GM12864 (cell line): ENCODE measurements at regions not wholly inside any gene's neighbourhood (a gene's known extent, or its start where the extent isn't known, plus 50 kb on each side); places are given as distances from the start of the nearest gene placed in this dataset.
"Not testable (repeated sequence)": the region's sequence is repeated elsewhere in the genome, so short reads cannot be mapped to it uniquely, and the experiment has no call there.

Experiments used
- DNase-seq: peaks from one replicate; pipeline ENCODE4 v3.0.0-alpha.2; 2011; ENCODE audit warnings: low read depth
- H3K4me3 ChIP-seq: 2 replicates; pipeline ENCODE4 v1.5.1; 2011; ENCODE audit warnings: mild to moderate bottlenecking, low read depth, low read length, control low read depth
- CTCF ChIP-seq: IDR thresholded peaks from 2 replicates; pipeline ENCODE4 v1.5.1; 2011; ENCODE audit warnings: low read depth, mild to moderate bottlenecking, moderate library complexity, low read length, control low read depth, inconsistent platforms; ENCODE audit errors: missing control alignments

- DNase-seq = no peak
- H3K4me3 ChIP-seq = no peak overlapping the region
- no peak for TF ChIP-seq CTCF
Observed at GRCh38 chr9:104287253-104287878, 193.3 kb downstream of the SMC2 start.

GRCh38 chr9:104293877-104294276, 199.8 kb downstream of the SMC2 start:
- no peak for DNase-seq
- no peak overlapping the region for H3K4me3 ChIP-seq
- TF ChIP-seq CTCF = no peak

GRCh38 chr9:104300124-104300523, 203.9 kb upstream of the OR13F1 start:
- no peak overlapping the region for H3K4me3 ChIP-seq
- no peak for TF ChIP-seq CTCF
- DNase-seq = no peak

DNA sequence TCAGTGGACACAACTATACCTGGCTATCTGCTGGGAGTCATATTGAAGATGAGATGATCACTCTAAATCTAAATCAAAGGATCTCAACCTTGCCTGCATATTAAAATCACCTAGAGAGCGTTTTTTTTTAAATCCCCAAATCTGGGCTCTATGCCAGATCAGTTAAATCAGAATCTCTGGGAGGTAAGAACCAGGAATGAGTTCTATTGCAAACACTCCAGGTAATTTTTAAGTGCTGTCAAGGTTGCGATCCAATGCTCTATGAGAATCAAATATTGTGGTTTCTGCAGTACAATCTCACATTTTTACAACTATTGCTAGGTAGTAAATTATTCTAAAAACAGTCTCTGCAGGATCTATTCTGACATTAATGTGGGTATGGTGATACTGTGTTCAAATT, 202.3 kb upstream of the OR13F1 start:
- no peak for DNase-seq
- TF ChIP-seq CTCF = no peak
- H3K4me3 ChIP-seq = no peak overlapping the region

DNA sequence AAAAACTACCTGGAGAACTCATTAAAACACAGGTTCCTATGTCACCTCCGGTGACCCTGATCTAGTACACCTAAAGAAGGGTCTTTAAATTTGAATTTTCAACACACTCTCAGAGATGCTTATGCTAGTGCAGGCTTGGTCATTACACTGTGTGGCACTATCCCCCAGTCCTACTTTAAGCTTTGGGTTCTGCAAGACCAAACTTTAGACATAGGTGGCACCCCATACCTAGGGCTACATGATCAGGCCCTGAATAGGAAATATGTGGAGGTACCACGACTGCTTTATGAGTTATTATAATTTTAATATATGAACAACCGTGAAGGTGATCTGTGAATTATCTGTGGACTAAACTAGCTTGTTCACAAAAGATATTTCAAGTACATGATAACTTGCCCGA, 201.3 kb upstream of the OR13F1 start:
- no peak for DNase-seq
- no peak overlapping the region for H3K4me3 ChIP-seq
- no peak for TF ChIP-seq CTCF

GRCh38 chr9:104304925-104305324, 199.1 kb upstream of the OR13F1 start:
- H3K4me3 ChIP-seq = no peak overlapping the region
- no peak for DNase-seq
- no peak for TF ChIP-seq CTCF

- no peak for TF ChIP-seq CTCF
- DNase-seq = no peak
- H3K4me3 ChIP-seq = no peak overlapping the region
Observed at GRCh38 chr9:104313396-104314110, 190.5 kb upstream of the OR13F1 start.

DNA sequence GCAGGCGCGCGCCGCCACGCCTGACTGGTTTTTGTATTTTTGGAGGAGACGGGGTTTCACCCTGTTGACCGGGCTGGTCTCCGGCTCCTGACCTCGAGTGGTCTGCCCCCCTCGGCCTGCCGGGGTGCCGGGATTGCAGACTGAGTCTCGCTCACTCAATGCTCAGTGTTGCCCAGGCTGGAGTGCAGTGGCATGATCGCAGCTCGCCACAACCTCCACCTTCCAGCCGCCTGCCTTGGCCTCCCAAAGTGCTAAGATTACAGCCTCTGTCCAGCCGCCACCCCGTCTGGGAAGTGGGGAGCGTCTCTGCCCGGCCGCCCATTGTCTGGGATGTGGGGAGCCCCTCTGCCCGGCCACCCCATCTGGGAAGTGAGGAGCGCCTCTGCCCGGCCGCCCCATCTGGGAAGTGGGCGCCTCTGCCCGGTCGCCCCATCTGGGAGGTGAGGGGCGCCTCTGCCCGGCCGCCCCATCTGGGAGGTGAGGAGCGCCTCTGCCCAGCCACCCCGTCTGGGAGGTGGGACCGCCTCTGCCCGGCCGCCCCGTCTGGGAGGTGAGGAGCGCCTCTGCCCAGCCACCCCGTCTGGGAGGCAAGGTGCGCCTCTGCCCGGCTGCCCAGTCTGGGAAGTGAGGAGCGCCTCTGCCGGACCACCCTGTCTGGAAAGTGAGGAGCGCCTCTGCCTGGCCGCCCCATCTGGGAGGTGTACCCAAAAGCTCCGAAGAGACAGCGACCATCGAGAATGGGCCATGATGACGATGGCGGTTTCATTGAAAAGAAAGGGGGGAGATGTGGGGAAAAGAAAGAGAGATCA, 187.7 kb upstream of the OR13F1 start:
- not testable (repeated sequence) for DNase-seq, H3K4me3 ChIP-seq
